Chondrocyte (in vitro differentiated cells): ENCODE measurements at regions not wholly inside any gene's neighbourhood (a gene's known extent, or its start where the extent isn't known, plus 50 kb on each side); places are given as distances from the start of the nearest gene placed in this dataset.
A peak's percentile ranks its signal among the peaks of the same experiment; 100 is the strongest.
"Not testable (repeated sequence)": the region's sequence is repeated elsewhere in the genome, so short reads cannot be mapped to it uniquely, and the experiment has no call there.

ENCODE experiments used
- DNase-seq: peaks from one replicate; pipeline ENCODE4 v3.0.0; 2021; ENCODE audit warnings: mixed read lengths, low spot score
- H3K27ac Mint-ChIP-seq: one replicate; pipeline ENCODE4 v1.8.0; 2021; ENCODE audit warnings: mild to moderate bottlenecking, moderate library complexity, mixed read lengths; ENCODE audit not compliant: unreplicated experiment
- H3K27me3 Mint-ChIP-seq: 2 replicates; pipeline ENCODE4 v1.8.0; 2021; ENCODE audit warnings: low read depth, mixed read lengths
- H3K36me3 Mint-ChIP-seq: 2 replicates; pipeline ENCODE4 v1.8.0; 2021; ENCODE audit warnings: low read depth, mixed read lengths
- H3K4me1 Mint-ChIP-seq: 2 replicates; pipeline ENCODE4 v1.8.0; 2021; ENCODE audit warnings: low read depth, mild to moderate bottlenecking, mixed read lengths
- H3K4me3 Mint-ChIP-seq: one replicate; pipeline ENCODE4 v1.8.0; 2021; ENCODE audit warnings: mild to moderate bottlenecking, moderate library complexity, mixed read lengths; ENCODE audit not compliant: unreplicated experiment
- H3K9me3 Mint-ChIP-seq: 2 replicates; pipeline ENCODE4 v1.8.0; 2021; ENCODE audit warnings: low read depth, mixed read lengths
- CTCF ChIP-seq: fragments of 200-600 bp; sonication (generic); IDR thresholded peaks from 2 replicates; pipeline ENCODE4 v1.5.0; 2021; ENCODE audit warnings: antibody characterized with exemption, mild to moderate bottlenecking, moderate library complexity

- H3K9me3 Mint-ChIP-seq: no peaks in the 10 kb centered on the region
- no peaks in the 10 kb centered on the region for H3K4me1 Mint-ChIP-seq
- H3K36me3 Mint-ChIP-seq: no peaks in the 10 kb centered on the region
- peak; percentile 75 for DNase-seq
- H3K27ac Mint-ChIP-seq: peak overlapping the region; percentile 5
- no peak overlapping the region for H3K4me3 Mint-ChIP-seq
- no peak for TF ChIP-seq CTCF
- H3K27me3 Mint-ChIP-seq: no peaks in the 10 kb centered on the region
These were observed 1327.0 kb downstream of the BRD1 start for GRCh38 chr22:48500471-48501230.

- no peaks in the 10 kb centered on the region for H3K9me3 Mint-ChIP-seq
These were observed 1327.9 kb downstream of the BRD1 start for GRCh38 chr22:48499456-48500425.

GRCh38 chr22:48498526-48499331 lies 1328.9 kb downstream of the BRD1 start:
- TF ChIP-seq CTCF: no peak
- Mint-ChIP-seq H3K27ac (no peak overlapping the region), H3K9me3 (no peaks in the 10 kb centered on the region), H3K36me3 (no peaks in the 10 kb centered on the region), H3K4me1 (no peaks in the 10 kb centered on the region), H3K4me3 (no peak overlapping the region), H3K27me3 (no peaks in the 10 kb centered on the region)
- DNase-seq: peak; percentile 66

More at GRCh38 chr22:48499456-48500425, 1327.9 kb downstream of the BRD1 start:
- DNase-seq: peak; percentile 73
- H3K36me3 Mint-ChIP-seq: no peaks in the 10 kb centered on the region
- no peak overlapping the region for H3K4me3 Mint-ChIP-seq
- H3K27ac Mint-ChIP-seq: no peak overlapping the region
- H3K27me3 Mint-ChIP-seq: no peaks in the 10 kb centered on the region
- TF ChIP-seq CTCF: no peak
- no peaks in the 10 kb centered on the region for H3K4me1 Mint-ChIP-seq

GRCh38 chr22:48497743-48498520 lies 1329.7 kb downstream of the BRD1 start:
- H3K27me3 Mint-ChIP-seq, H3K36me3 Mint-ChIP-seq, H3K4me3 Mint-ChIP-seq, H3K9me3 Mint-ChIP-seq, H3K4me1 Mint-ChIP-seq, H3K27ac Mint-ChIP-seq: not testable (repeated sequence)
- peak; percentile 26 for DNase-seq

GRCh38 chr22:48496987-48497650 lies 1330.6 kb downstream of the BRD1 start:
- Mint-ChIP-seq H3K27me3 (no peaks in the 10 kb centered on the region), H3K9me3 (no peaks in the 10 kb centered on the region), H3K4me1 (peaks cover 5% of the 10 kb centered on the region), H3K36me3 (no peaks in the 10 kb centered on the region), H3K4me3 (no peak overlapping the region), H3K27ac (no peak overlapping the region)
- no peak for TF ChIP-seq CTCF
- peak; percentile 87 for DNase-seq
